Frontal cortex (tissue), 3 donors: ENCODE measurements at regions not wholly inside any gene's neighbourhood (a gene's known extent, or its start where the extent isn't known, plus 50 kb on each side); places are given as distances from the start of the nearest gene placed in this dataset.
"Not testable (repeated sequence)": the region's sequence is repeated elsewhere in the genome, so short reads cannot be mapped to it uniquely, and the experiment has no call there.

Experiments
- DNase-seq, 2 donors: peaks; one replicate each; pipeline ENCODE4 v3.0.0; 2012; ENCODE audit warnings: low spot score in 2 of 2
- FAIRE-seq: peaks from 2 replicates; lab custom pipeline; 2012; peaks lifted over from hg19 to GRCh38; lab: Jason Lieb, UNC
- donor health status: control.
- donor health status: control.
- donor health status: control.

DNA sequence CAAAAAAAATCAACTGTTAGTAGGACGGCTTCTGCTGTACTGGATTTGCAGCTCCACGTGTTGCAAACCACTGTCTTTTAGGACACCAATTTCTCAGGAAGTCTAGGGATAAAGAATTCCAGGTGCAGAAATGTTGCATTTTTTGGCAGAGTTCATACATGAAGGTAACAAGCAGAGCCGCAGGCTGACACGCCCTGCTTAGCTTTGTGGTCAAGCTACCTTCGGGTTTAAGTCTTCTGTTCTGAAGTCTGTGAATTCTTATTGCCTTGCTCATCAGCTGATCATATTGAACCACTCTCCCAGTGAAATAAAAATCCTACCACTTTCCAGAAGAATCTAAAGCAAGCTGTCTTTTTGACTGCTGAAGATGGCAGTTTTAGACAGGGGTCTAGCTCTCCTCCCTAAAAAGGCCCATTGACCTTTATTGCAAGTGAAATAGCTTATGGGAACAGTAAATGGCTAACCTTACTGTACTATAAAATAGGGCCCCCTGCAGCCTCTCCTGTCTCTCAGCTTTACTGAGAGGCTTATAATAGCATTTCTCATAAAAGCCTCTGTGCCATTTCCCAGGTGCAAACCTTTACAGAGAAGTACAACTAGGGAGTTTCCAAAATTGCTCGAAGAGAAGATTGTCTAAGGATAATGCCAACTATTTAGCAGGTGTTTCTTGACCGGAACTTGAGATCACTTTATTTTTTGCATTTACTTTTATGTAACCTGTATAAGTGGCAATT is 262.2 kb upstream of the IL12A start:
- DNase-seq (no peak), FAIRE-seq (no peak)

DNA sequence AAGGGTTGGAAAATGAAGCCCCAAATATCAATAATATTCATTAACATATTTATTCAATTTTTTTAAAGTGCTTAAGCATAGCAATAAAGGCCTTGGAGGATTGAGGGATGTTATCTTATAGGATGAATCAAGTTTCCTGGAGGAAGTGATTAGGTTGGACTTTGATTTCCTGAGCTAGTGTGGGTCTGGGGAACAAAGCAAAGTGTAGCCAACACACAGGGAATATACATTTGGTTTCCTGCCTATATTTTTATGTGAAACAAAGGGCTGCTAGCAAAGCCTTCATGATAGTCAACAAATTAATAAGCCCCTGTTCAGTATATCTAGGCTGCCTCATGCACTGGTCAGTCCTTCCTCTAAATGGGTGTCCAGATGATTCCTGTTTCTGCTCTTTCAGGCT is 261.1 kb upstream of the IL12A start:
- no peak for FAIRE-seq
- DNase-seq, result no peak

GRCh38 chr3:159731254-159731653 is 257.4 kb upstream of the IL12A start:
- DNase-seq (no peak), FAIRE-seq (no peak)

DNA sequence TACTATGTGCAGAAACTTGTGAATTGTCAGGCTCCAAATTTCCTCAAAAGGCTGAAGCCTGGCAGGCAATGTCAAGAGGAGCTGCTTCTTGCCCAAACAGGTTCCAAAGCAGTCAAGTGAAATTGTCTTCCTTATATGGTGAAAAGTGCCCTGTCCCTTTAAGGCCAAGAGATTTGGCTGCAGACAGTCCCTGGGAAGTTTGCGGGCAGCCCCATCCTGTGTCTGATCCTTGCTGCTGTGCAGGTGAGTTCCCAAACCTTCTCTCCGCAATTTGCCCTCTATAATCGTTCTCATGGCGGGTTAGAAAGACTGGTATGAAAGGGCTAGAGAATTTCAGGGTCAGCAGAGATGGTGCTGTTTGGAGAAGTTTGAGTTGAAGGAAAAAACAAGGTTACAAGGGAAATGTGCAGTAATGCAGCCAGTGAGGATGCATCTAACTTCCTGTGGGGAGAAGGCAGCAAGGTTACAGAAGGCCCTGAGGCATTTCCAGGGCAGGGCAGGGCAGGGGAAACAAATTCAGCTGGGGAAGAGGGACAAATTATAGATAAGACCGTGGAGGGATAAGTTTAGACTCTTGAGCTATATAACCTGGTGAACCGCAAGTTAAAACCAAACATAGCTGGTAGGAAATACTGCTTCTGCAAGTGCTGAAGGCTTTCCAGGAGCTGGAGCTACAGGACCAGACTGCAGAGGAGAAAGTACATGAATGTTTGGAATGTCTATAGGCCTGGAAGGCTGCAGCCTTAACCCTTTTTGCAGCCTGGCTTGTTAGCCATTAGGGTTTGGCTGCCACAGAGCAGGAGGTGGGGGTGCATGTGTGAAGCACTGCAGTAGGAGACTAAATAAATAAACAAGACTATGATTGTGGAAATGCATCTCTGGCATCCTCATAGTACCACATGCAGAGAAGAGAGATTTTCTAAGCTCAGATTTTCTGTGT is 256.2 kb upstream of the IL12A start:
- DNase-seq, result no peak
- FAIRE-seq, result no peak

GRCh38 chr3:159733194-159733860 is 255.3 kb upstream of the IL12A start:
- FAIRE-seq, result no peak

DNA sequence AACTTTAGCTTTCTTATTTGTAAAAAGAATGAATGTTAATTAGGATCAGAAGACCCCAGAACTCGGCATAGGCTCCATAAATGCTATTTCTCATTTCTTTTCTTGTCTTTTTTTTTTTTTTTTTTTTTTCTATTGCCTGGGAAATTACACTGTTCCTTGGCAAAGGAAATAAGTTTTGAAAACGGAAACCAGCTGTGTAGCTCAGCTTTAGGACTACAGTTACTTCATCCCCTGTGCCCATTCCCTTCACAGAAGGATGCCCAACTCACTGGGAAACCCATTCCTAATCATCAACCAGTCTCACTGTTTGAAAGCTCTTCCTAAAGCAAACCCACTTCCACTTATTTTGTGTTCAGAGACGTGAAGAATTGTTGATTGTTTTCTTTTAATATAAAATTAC is 254.0 kb upstream of the IL12A start:
- DNase-seq (no peak), FAIRE-seq (no peak)

More at GRCh38 chr3:159733194-159733860, 255.3 kb upstream of the IL12A start:
- DNase-seq, result no peak

DNA sequence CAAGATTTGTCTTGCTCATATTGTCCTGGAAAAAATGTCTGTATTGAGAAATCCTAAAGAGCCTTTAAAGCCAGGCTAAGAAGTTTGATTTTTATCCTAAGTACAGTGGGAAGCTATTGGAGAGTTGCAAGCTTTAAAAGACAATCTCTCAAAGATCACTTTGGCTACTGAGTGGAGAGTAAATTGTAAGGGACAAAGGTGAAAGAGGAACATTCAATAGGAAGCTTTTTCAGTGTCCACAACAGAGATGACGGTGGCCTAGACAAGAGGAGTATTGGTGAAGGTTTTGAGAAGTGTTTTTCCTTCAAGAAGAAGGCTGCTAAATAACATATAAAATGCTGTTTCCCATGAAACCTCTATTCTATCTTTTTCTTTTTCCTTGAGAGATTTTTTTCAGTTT is 249.5 kb upstream of the IL12A start:
- FAIRE-seq (no peak), DNase-seq (no peak)

DNA sequence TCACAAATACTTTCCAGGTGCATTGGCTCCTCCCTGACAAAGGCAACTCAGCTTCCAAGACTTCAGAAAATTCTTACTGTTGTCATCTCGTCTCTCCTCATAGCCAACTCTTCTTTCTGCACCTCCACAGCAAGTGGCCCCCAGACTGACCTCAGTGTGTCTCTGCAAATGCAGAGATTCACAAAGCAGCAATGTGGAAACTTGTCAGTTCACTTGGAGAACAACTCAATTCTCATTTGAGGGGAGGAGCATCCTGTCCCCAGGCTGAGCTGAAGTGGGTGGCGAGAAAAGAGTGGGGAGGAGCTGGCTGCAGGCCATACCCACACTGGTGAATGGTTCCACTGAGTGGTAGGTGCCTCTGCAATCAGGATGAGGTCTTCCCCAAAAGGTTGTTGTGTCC is 248.7 kb upstream of the IL12A start:
- DNase-seq, result no peak

DNA sequence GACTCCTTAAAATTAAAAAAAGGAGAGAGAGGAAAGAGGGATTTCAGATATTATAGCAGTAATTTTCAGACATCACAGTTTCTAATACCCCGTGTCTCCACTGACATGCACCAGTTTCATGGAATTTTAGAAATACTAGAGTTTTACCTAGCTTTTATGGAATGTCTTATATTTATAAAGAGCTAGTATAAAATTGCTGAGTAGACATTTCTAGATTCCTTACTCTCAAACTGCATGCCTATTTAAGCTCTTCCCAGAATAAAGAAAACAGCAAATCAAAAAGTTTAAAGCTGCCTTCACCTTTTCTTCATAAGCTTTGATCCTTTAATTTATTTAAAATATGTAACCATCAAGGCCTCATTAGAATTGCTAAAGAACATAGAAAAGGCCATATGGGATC is 247.4 kb upstream of the IL12A start:
- DNase-seq (no peak), FAIRE-seq (no peak)

More for the DNA sequence above, 248.7 kb upstream of the IL12A start:
- FAIRE-seq, result no peak

- DNase-seq, result no peak
- no peak for FAIRE-seq
Measured at GRCh38 chr3:159748425-159748824, 240.2 kb upstream of the IL12A start.

- no peak for FAIRE-seq
- no peak for DNase-seq
Measured at GRCh38 chr3:159749406-159749805, 239.2 kb upstream of the IL12A start.

- FAIRE-seq (no peak), DNase-seq (no peak)
Measured at GRCh38 chr3:159751146-159751545, 237.5 kb upstream of the IL12A start.

DNA sequence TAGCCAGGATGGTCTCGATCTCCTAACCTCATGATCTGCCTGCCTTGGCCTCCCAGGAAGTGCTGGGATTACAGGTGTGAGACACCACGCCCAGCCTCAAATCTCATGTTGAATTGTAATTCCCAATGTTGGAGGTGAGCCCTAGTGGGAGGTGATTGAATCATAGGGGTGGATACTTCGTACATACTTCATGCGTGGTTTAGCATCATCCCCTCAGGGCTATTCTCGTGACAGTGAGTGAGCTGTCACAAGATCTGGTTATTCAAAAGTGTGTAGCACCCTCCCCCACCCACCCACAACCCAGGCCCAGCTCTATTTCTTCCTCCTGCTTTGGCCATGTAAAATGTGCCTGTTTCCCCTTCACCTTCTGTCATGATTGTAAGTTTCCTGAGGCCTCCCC is 236.9 kb upstream of the IL12A start:
- DNase-seq, result no peak
- no peak for FAIRE-seq

GRCh38 chr3:159756279-159757207 is 232.1 kb upstream of the IL12A start:
- DNase-seq, FAIRE-seq: not testable (repeated sequence)

DNA sequence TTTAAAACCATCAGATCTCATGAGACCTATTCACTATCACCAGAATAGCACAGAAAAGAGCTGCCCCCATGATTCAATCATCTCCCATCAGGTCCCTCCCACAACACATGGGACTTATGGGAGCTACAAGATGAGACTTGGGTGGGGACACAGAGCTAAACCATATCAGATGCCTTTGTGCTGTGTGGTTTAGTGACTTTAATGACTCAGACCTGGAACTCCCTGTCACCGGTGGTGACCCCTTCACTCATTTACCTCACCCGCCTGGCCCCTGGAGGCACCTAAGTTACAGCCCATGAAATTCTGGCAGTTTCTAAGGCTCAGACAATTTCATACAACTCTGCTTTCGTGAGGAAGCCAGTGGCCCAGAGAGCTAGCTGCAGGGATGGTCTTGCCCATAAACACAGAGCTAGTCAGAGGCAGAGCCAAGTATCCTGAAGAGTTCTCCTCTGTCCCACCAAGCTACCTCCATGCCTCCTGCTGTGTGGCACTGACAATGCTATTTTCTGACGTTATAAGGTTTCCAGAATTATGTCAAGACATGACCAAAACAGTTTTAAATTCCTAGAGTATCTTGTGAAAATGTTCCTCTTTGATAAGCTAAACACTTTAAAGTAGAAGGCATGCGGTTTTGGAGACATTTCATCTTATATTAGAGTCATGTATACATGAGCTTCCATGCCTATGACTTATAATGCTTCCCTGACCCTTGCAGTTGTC is 231.1 kb upstream of the IL12A start:
- DNase-seq, result no peak
- no peak for FAIRE-seq

DNA sequence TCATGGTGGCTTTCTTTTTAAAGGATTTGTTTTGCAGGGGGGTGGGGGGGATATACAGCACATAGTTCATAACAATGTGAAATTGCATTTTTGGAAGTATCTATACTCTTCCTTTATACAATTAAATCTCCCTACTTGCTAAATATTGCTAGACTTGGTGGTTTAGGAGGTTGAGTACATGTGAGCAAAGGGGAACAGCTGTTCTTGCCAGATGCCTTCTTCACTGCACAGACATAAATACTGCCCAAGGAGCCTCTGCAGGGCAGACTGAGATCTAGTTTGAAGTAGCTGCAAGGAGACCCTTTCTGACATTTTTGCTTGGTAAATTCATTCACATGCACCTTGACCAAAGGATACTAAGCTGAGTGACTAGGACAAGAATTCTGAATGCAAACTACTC is 228.6 kb upstream of the IL12A start:
- DNase-seq, result no peak
- no peak for FAIRE-seq

- FAIRE-seq (no peak), DNase-seq (no peak)
Measured at GRCh38 chr3:159761369-159761768, 227.3 kb upstream of the IL12A start.

GRCh38 chr3:159761848-159762635 is 226.6 kb upstream of the IL12A start:
- FAIRE-seq (no peak), DNase-seq (no peak)
